Caco-2 (cell line): ENCODE measurements at regions not wholly inside any gene's neighbourhood (a gene's known extent, or its start where the extent isn't known, plus 50 kb on each side); places are given as distances from the start of the nearest gene placed in this dataset.

ENCODE experiments used
- BruUV-seq: library from RNA; stranded (reverse); fragments of 400-500 nt; replicated peaks from 2 replicates; lab custom pipeline; 2021; lab: Mats Ljungman, UMichigan
- CTCF ChIA-PET: fragments of 300-600 bp; sonication (Branson Sonifier 250); formaldehyde crosslinking; loops from one replicate; lab custom pipeline; 2022; ENCODE audit warnings: antibody characterized with exemption; lab: Charles Lee
- POLR2A ChIA-PET: fragments of 300-600 bp; sonication (Branson Sonifier 250); formaldehyde crosslinking; loops from one replicate; lab custom pipeline; 2022; ENCODE audit warnings: antibody characterized with exemption; lab: Charles Lee
- DNase-seq, 2 experiments: peaks; one replicate each; pipeline versions ENCODE4 v3.0.0 to v3.0.0-alpha.2; 2020 to 2022
- H3K27me3 ChIP-seq: replicated peaks from 2 replicates; pipeline ENCODE4 v1.6.0; 2011; ENCODE audit warnings: low read length; ENCODE audit not compliant: control insufficient read depth, insufficient read depth
- H3K36me3 ChIP-seq: 2 replicates; pipeline ENCODE4 v1.5.1; 2011; ENCODE audit warnings: low read length; ENCODE audit not compliant: control insufficient read depth, insufficient read depth
- H3K4me1 ChIP-seq: fragments of 250-450 bp; sonication (Bioruptor Pico); 2 replicates; pipeline ENCODE4 v1.5.1; 2020; ENCODE audit warnings: mild to moderate bottlenecking
- H3K4me3 ChIP-seq: 2 replicates; pipeline ENCODE4 v1.5.1; 2011; ENCODE audit warnings: low read depth, mild to moderate bottlenecking, control low read depth, low read length
- H3K9me3 ChIP-seq: fragments of 250-450 bp; sonication (Bioruptor Pico); 2 replicates; pipeline ENCODE4 v1.5.1; 2020; ENCODE audit warnings: mild to moderate bottlenecking, moderate library complexity
- H3K27ac Mint-ChIP-seq: one replicate; pipeline ENCODE4 v1.8.0; 2022; ENCODE audit warnings: mixed read lengths; ENCODE audit not compliant: unreplicated experiment
- H3K27me3 Mint-ChIP-seq: one replicate; pipeline ENCODE4 v1.8.0; 2022; ENCODE audit warnings: mixed read lengths; ENCODE audit not compliant: insufficient read depth, unreplicated experiment
- H3K36me3 Mint-ChIP-seq: one replicate; pipeline ENCODE4 v1.8.0; 2022; ENCODE audit warnings: mild to moderate bottlenecking, mixed read lengths; ENCODE audit not compliant: insufficient read depth, unreplicated experiment
- H3K4me1 Mint-ChIP-seq: one replicate; pipeline ENCODE4 v1.8.0; 2022; ENCODE audit warnings: low read depth, mixed read lengths; ENCODE audit not compliant: unreplicated experiment
- H3K4me3 Mint-ChIP-seq: one replicate; pipeline ENCODE4 v1.8.0; 2022; ENCODE audit warnings: mild to moderate bottlenecking, moderate library complexity, mixed read lengths; ENCODE audit not compliant: unreplicated experiment
- H3K9me3 Mint-ChIP-seq: one replicate; pipeline ENCODE4 v1.8.0; 2022; ENCODE audit warnings: mixed read lengths; ENCODE audit not compliant: unreplicated experiment
- intact Hi-C: fragments of 100-400 bp; cut with micrococcal nuclease; formaldehyde crosslinking; loops from one replicate; pipeline ENCODE4 v1.10.0; 2022; ENCODE audit not compliant: unreplicated experiment
- TF ChIP-seq, protein P1 (sequence below), 2 experiments: fragments of 200-600 bp in 1 of 2; IDR thresholded peaks; 1 replicate in 1 of 2; 2 replicates in 1 of 2; pipeline versions ENCODE4 v1.5.1 to v1.8.0; 2011 to 2022; ENCODE audit warnings: antibody characterized with exemption in 1 of 2, control low read depth in 1 of 2, inconsistent platforms in 1 of 2, low read depth in 1 of 2, low read length in 1 of 2, mild to moderate bottlenecking in 1 of 2, moderate library complexity in 1 of 2; ENCODE audit not compliant: insufficient read depth in 1 of 2, severe bottlenecking in 1 of 2, unreplicated experiment in 1 of 2

DNA sequence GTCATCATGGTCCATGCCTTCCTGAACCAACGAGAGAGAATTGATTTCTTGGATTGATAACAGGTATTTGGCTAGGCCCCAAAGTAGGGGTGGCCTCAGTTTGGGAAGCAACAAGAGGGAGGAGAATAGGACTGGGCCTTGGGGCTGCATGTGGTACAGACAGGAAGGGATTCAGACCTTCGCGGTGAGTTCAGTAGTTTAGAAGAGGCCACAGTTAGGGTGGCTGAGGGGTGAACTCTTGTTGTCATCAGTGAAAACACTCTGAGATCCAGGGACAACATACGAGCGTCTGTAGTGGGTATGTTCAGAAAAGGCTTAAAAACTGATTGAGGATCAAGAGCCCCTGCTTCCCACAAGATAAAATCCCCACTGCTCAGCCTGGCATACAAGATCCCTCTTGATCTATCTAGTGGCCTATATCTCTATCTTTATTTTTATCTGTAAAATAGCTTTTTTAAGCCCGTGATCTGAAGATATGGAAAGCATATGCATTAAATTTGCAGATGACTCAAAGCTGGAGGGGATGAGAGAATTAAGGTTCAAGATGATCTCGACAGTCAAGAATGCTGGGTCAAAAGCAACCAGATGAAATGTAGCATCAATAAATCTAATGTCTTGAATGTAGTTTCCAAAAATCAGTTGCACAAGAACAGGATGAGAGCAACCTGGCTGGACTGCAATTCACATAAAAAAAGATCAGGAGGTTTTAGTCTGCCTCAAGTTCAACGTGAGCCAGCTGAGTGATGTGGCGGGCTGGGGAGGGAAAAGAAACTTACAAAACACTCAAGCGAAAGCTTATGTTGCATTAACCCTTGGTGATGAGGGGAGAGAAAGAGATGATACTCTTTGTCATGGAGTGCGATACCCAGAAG, 221.1 kb upstream of the TLE3 start:
- Histone ChIP-seq H3K4me3 (no peak overlapping the region), H3K9me3 (no peaks in the 10 kb centered on the region), H3K4me1 (peaks cover 16% of the 10 kb centered on the region), H3K27me3 (no peaks in the 10 kb centered on the region), H3K36me3 (no peaks in the 10 kb centered on the region)
- ChIA-PET CTCF (no interaction called here), POLR2A (no interaction called here)
- Mint-ChIP-seq H3K4me1 (peaks cover 19% of the 10 kb centered on the region), H3K4me3 (no peak overlapping the region), H3K9me3 (no peaks in the 10 kb centered on the region), H3K36me3 (no peaks in the 10 kb centered on the region), H3K27me3 (no peaks in the 10 kb centered on the region), H3K27ac (no peak overlapping the region)
- BruUV-seq: no TSS peak
- no peak for DNase-seq
- intact Hi-C loops: no loop called here
- TF ChIP-seq, protein P1, sequence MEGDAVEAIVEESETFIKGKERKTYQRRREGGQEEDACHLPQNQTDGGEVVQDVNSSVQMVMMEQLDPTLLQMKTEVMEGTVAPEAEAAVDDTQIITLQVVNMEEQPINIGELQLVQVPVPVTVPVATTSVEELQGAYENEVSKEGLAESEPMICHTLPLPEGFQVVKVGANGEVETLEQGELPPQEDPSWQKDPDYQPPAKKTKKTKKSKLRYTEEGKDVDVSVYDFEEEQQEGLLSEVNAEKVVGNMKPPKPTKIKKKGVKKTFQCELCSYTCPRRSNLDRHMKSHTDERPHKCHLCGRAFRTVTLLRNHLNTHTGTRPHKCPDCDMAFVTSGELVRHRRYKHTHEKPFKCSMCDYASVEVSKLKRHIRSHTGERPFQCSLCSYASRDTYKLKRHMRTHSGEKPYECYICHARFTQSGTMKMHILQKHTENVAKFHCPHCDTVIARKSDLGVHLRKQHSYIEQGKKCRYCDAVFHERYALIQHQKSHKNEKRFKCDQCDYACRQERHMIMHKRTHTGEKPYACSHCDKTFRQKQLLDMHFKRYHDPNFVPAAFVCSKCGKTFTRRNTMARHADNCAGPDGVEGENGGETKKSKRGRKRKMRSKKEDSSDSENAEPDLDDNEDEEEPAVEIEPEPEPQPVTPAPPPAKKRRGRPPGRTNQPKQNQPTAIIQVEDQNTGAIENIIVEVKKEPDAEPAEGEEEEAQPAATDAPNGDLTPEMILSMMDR (IDR thresholded peaks at IDR 0.05; ENCODE audit: insufficient read depth in 1 of 2, low read depth in 1 of 2, low read length in 1 of 2, severe bottlenecking in 1 of 2, unreplicated experiment in 1 of 2): no peak

DNA sequence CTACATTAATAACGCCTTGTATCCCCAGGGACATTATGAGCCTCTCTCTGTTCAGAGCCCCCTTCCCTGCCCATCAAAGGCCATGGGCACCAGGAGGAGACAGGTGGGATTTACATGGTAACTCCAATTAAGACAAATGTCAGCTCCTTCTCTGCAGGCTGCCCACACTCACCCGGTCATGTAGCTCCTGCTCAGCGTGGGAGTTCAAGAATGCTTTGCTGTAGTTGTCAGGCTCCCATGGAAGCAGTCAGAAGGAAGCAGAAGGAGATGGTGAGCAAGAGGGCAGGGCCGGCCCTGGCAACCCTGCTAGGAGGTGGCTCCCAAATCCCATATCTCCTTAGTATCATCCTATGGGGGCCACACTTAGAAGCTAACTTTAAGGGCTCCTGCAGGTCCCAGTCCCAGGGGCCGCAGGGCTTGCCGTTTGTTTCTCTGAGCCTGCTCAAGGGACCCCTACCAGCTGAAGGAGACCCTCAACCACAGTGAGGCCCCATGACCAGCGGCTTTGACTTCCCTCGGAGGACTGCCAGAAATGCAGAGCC, 218.4 kb upstream of the TLE3 start:
- Mint-ChIP-seq H3K4me1 (peaks cover 12% of the 10 kb centered on the region), H3K36me3 (no peaks in the 10 kb centered on the region), H3K4me3 (no peak overlapping the region), H3K27ac (no peak overlapping the region), H3K9me3 (no peaks in the 10 kb centered on the region), H3K27me3 (no peaks in the 10 kb centered on the region)
- ChIA-PET POLR2A (no interaction called here), CTCF (interaction anchor here (0.6 kb wide), 1 partner anchor 1428 kb away, joined by 3 read pairs; no protein-coding TSS in a partner anchor)
- intact Hi-C loops: no loop called here
- Histone ChIP-seq H3K4me3 (no peak overlapping the region), H3K36me3 (no peaks in the 10 kb centered on the region), H3K27me3 (no peaks in the 10 kb centered on the region), H3K9me3 (no peaks in the 10 kb centered on the region), H3K4me1 (0 out of 2 replicates have a peak, but pooled peaks cover 4% of the 10 kb centered on the region)
- BruUV-seq: no TSS peak
- TF ChIP-seq, protein P1 (IDR thresholded peaks at IDR 0.05; ENCODE audit: insufficient read depth in 1 of 2, low read depth in 1 of 2, low read length in 1 of 2, severe bottlenecking in 1 of 2, unreplicated experiment in 1 of 2): no peak
- DNase-seq: no peak

DNA sequence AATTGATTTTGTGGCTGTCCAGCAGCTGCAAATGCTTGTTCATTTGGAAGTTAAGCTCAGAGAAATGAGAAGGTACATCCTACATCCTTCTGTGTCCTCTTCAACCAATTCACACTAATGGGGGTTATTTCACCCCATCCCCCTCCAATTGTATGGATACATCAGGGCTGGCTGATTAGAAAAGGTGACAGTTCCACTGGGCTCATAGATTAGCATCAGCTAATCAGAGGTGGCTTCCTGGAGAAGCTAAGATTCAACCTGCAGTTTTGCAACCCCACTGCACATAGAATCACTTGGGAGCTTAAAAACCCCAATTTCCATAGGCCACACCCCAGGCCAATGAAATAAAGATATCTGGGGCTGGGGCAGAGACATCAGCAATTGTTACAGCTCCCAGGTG, 217.7 kb upstream of the TLE3 start:
- 0 out of 2 replicates have a peak, but pooled peaks cover 4% of the 10 kb centered on the region for H3K4me1 ChIP-seq
- TF ChIP-seq, protein P1 (IDR thresholded peaks at IDR 0.05; ENCODE audit: insufficient read depth in 1 of 2, low read depth in 1 of 2, low read length in 1 of 2, severe bottlenecking in 1 of 2, unreplicated experiment in 1 of 2): no peak
- no TSS peak for BruUV-seq
- H3K27me3 ChIP-seq: no peaks in the 10 kb centered on the region
- intact Hi-C loops: no loop called here
- POLR2A ChIA-PET: no interaction called here
- no peak overlapping the region for H3K27ac Mint-ChIP-seq
- no peaks in the 10 kb centered on the region for H3K9me3 ChIP-seq
- no peak for DNase-seq
- no peaks in the 10 kb centered on the region for H3K9me3 Mint-ChIP-seq
- H3K4me3 ChIP-seq: no peak overlapping the region
- CTCF ChIA-PET: interaction anchor here (0.6 kb wide), 1 partner anchor 1428 kb away, joined by 3 read pairs; no protein-coding TSS in a partner anchor
- no peaks in the 10 kb centered on the region for H3K36me3 ChIP-seq
- no peaks in the 10 kb centered on the region for H3K36me3 Mint-ChIP-seq
- H3K4me1 Mint-ChIP-seq: peaks cover 10% of the 10 kb centered on the region
- no peaks in the 10 kb centered on the region for H3K27me3 Mint-ChIP-seq
- no peak overlapping the region for H3K4me3 Mint-ChIP-seq
